ENCODE measurements at regions not wholly inside any gene's neighbourhood (a gene's known extent, or its start where the extent isn't known, plus 50 kb on each side); places are given as distances from the start of the nearest gene placed in this dataset.
"Not testable (repeated sequence)": the region's sequence is repeated elsewhere in the genome, so short reads cannot be mapped to it uniquely, and the experiment has no call there.

DNA sequence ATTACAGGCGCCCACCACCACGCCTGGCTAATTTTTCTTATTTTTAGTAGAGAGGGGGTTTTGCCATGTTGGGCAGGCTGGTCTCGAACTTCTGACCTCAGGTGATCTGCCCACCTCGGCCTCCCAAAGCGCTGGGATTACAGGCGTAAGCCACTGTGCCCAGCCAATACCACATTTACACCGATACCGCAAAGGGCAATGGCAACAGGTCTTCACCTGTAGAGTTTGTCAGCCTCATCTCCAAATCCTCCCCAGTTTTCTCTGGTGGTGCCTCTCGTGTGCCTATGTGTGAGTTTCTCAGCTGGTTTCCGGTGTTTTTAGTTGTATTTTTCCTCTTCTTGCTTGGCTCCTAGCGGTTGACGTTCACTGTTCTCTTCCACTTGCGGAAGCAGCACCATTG, 52.0 kb upstream of the LYZL1 start:
- FAIRE-seq: not testable (repeated sequence)

DNA sequence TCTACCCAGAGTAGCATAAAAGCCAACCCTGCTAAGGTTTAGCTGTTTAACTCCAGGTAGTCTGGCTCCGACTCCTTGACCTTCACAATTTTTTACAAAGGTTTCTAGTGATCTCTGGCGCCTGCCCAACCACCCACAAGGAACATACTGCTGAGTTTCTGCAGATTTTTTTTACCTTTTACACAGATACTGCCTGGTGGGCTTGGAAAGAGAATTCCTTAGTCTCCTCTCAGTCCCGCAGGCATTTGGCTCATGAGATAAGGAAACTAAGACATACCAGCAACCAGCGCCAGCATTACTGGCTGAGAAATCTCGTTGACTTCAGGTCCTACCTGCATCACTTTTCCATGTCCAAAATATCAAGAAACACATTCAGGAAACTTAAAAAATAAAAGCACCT, 51.1 kb upstream of the LYZL1 start:
- FAIRE-seq: no peak

DNA sequence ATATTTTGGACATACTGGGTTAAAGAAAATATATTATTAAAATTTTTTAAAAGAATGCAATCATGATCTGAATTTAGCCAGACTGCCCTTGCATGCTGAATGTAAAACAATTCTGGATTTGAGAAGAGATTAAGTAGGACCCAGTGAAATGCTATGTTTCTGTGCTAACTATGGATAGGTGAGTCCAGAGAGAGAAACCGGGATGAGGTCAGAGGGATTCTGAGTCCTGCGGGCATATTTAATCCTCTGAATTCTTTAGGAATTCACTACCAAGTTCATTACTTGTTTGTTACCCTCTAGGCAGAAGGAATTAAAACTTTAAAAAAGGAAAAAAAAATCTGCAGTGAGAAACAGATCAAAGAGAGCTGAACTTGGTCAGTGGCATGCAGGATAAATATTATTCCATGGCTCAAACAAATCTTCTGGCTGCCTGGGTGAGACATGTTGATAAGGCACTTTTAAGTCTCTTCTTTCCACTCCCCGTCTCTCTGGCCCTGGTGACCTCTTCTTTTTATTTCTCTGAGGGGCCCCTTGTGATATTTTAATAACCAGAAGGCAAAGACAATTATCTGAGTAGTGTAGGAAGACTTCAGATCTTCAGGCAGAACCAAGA, 50.2 kb upstream of the LYZL1 start:
- no peak for FAIRE-seq
